H9 (cell line): ENCODE measurements at regions not wholly inside any gene's neighbourhood (a gene's known extent, or its start where the extent isn't known, plus 50 kb on each side); places are given as distances from the start of the nearest gene placed in this dataset.
"Not testable (repeated sequence)": the region's sequence is repeated elsewhere in the genome, so short reads cannot be mapped to it uniquely, and the experiment has no call there.

Source experiments
- DNase-seq: peaks from one replicate; pipeline ENCODE4 v3.0.0-alpha.2; 2017
- H2AFZ ChIP-seq: one replicate; pipeline ENCODE4 v1.6.1; 2013; ENCODE audit warnings: mild to moderate bottlenecking, low read length, control low read depth, moderate library complexity
- H2AK5ac ChIP-seq: 2 replicates; pipeline ENCODE4 v1.6.1; 2013; ENCODE audit warnings: low read length, control low read depth, mixed read lengths; ENCODE audit not compliant: insufficient read length
- H2BK120ac ChIP-seq: one replicate; pipeline ENCODE4 v1.6.1; 2013; ENCODE audit warnings: low read depth, mild to moderate bottlenecking, low read length, control low read depth, inconsistent platforms; ENCODE audit not compliant: poor library complexity, severe bottlenecking
- H2BK12ac ChIP-seq: 2 replicates; pipeline ENCODE4 v1.6.1; 2013; ENCODE audit warnings: low read length, control low read depth, mixed read lengths, low read depth; ENCODE audit not compliant: insufficient read length
- H2BK15ac ChIP-seq: 2 replicates; pipeline ENCODE4 v1.6.1; 2013; ENCODE audit warnings: low read depth, low read length, control low read depth
- H2BK20ac ChIP-seq: one replicate; pipeline ENCODE4 v1.6.1; 2013; ENCODE audit warnings: low read depth, mild to moderate bottlenecking, low read length, control low read depth, inconsistent platforms; ENCODE audit not compliant: poor library complexity, severe bottlenecking
- H2BK5ac ChIP-seq: 2 replicates; pipeline ENCODE4 v1.6.1; 2013; ENCODE audit warnings: low read length, control low read depth, mixed read lengths; ENCODE audit not compliant: insufficient read length
- H3K14ac ChIP-seq: 2 replicates; pipeline ENCODE4 v1.6.1; 2013; ENCODE audit warnings: low read length, control low read depth; ENCODE audit not compliant: insufficient read depth
- H3K18ac ChIP-seq: 2 replicates; pipeline ENCODE4 v1.6.1; 2013; ENCODE audit warnings: low read depth, mild to moderate bottlenecking, mixed read lengths, low read length, control low read depth; ENCODE audit not compliant: insufficient read length
- H3K23ac ChIP-seq: 2 replicates; pipeline ENCODE4 v1.6.1; 2013; ENCODE audit warnings: low read length, control low read depth, mixed read lengths, low read depth; ENCODE audit not compliant: insufficient read length
- H3K23me2 ChIP-seq: 2 replicates; pipeline ENCODE4 v1.6.1; 2013; ENCODE audit warnings: low read depth, mild to moderate bottlenecking, mixed read lengths, low read length, control low read depth; ENCODE audit not compliant: insufficient read length, poor library complexity, severe bottlenecking
- H3K27ac ChIP-seq: 2 replicates; pipeline ENCODE4 v1.5.1; 2013; ENCODE audit warnings: low read length, control low read depth, mixed read lengths, low read depth; ENCODE audit not compliant: insufficient read length
- H3K27me3 ChIP-seq: 2 replicates; pipeline ENCODE4 v1.6.1; 2013; ENCODE audit warnings: low read length, control low read depth, inconsistent platforms; ENCODE audit not compliant: insufficient read depth
- H3K4ac ChIP-seq: 2 replicates; pipeline ENCODE4 v1.6.1; 2013; ENCODE audit warnings: low read depth, mild to moderate bottlenecking, control low read depth, inconsistent platforms, low read length, moderate library complexity
- H3K4me1 ChIP-seq: 2 replicates; pipeline ENCODE4 v1.6.1; 2013; ENCODE audit warnings: low read length, control low read depth, inconsistent platforms; ENCODE audit not compliant: insufficient read depth
- H3K4me2 ChIP-seq: 2 replicates; pipeline ENCODE4 v1.6.1; 2013; ENCODE audit warnings: low read length, control low read depth, mixed read lengths; ENCODE audit not compliant: insufficient read length, insufficient read depth
- H3K56ac ChIP-seq: 2 replicates; pipeline ENCODE4 v1.6.1; 2013; ENCODE audit warnings: low read depth, mild to moderate bottlenecking, mixed read lengths, low read length, control low read depth; ENCODE audit not compliant: insufficient read length
- H3K79me1 ChIP-seq: 2 replicates; pipeline ENCODE4 v1.6.1; 2013; ENCODE audit warnings: low read depth, mild to moderate bottlenecking, moderate library complexity, low read length, control low read depth, inconsistent platforms; ENCODE audit not compliant: insufficient read depth, poor library complexity, severe bottlenecking
- H3K79me2 ChIP-seq: 2 replicates; pipeline ENCODE4 v1.6.1; 2013; ENCODE audit warnings: low read length, control low read depth, inconsistent platforms; ENCODE audit not compliant: insufficient read depth
- H3K9ac ChIP-seq: 2 replicates; pipeline ENCODE4 v1.6.1; 2013; ENCODE audit warnings: low read length, control low read depth, mixed read lengths; ENCODE audit not compliant: insufficient read length; ENCODE audit errors: extremely low read depth
- H3K9me3 ChIP-seq: one replicate; pipeline ENCODE4 v1.6.1; 2013; ENCODE audit warnings: low read depth, low read length, inconsistent platforms; ENCODE audit not compliant: control insufficient read depth
- H3T11ph ChIP-seq: one replicate; pipeline ENCODE4 v1.6.1; 2013; ENCODE audit warnings: mild to moderate bottlenecking, low read length, control low read depth, inconsistent platforms
- H4K20me1 ChIP-seq: one replicate; pipeline ENCODE4 v1.6.1; 2013; ENCODE audit not compliant: control insufficient read depth, insufficient read length, insufficient read depth
- H4K5ac ChIP-seq: 2 replicates; pipeline ENCODE4 v1.6.1; 2013; ENCODE audit warnings: low read depth, mild to moderate bottlenecking, mixed read lengths, low read length, control low read depth; ENCODE audit not compliant: insufficient read length
- H4K8ac ChIP-seq: replicated peaks from 2 replicates; pipeline ENCODE4 v1.6.1; 2013; ENCODE audit warnings: low read length, control low read depth, mixed read lengths, low read depth; ENCODE audit not compliant: insufficient read length
- H4K91ac ChIP-seq: 2 replicates; pipeline ENCODE4 v1.6.1; 2013; ENCODE audit warnings: low read depth, mild to moderate bottlenecking, moderate library complexity, mixed read lengths, low read length, control low read depth; ENCODE audit not compliant: insufficient read length
- H3K27ac Mint-ChIP-seq, 3 experiments: 2 replicates in 2 of 3; 3 replicates in 1 of 3; pipeline ENCODE4 v1.8.0; 2020 to 2021; ENCODE audit warnings: mixed read lengths in 3 of 3, mild to moderate bottlenecking in 1 of 3, moderate library complexity in 1 of 3
- H3K27me3 Mint-ChIP-seq: 2 replicates; pipeline ENCODE4 v1.8.0; 2021; ENCODE audit warnings: low read depth, mild to moderate bottlenecking, moderate library complexity, mixed read lengths
- H3K36me3 Mint-ChIP-seq, 3 experiments: 2 replicates in 2 of 3; 3 replicates in 1 of 3; pipeline ENCODE4 v1.8.0; 2020 to 2021; ENCODE audit warnings: low read depth in 3 of 3, mixed read lengths in 3 of 3; ENCODE audit not compliant: insufficient read depth in 1 of 3
- H3K4me1 Mint-ChIP-seq, 2 experiments: 2 replicates each; pipeline ENCODE4 v1.8.0; 2020; ENCODE audit warnings: mixed read lengths in 2 of 2
- H3K4me3 Mint-ChIP-seq, 2 experiments: 2 replicates in 1 of 2; 3 replicates in 1 of 2; pipeline ENCODE4 v1.8.0; 2020 to 2021; ENCODE audit warnings: mild to moderate bottlenecking in 2 of 2, mixed read lengths in 2 of 2, moderate library complexity in 1 of 2
- H3K9me3 Mint-ChIP-seq, 2 experiments: 2 replicates in 1 of 2; 3 replicates in 1 of 2; pipeline ENCODE4 v1.8.0; 2020; ENCODE audit warnings: mild to moderate bottlenecking in 2 of 2, mixed read lengths in 2 of 2, moderate library complexity in 1 of 2
- WGBS: extraction: QIAGEN DNeasy Blood & Tissue Kit; methylation state at CpG from one replicate; pipeline ENCODE4 v1.1.7; 2013; ENCODE audit warnings: missing lambda C conversion rate, low lambda C conversion rate, mixed read lengths; ENCODE audit not compliant: insufficient read length; ENCODE audit errors: extremely low coverage; 5-methylcytosine and 5-hydroxymethylcytosine counted together

- not testable (repeated sequence) for H2BK120ac ChIP-seq, H3K27ac Mint-ChIP-seq, H4K20me1 ChIP-seq, H3T11ph ChIP-seq, H2BK5ac ChIP-seq, H4K8ac ChIP-seq, H2AK5ac ChIP-seq, H3K23ac ChIP-seq, DNase-seq, H3K4ac ChIP-seq, H3K4me1 Mint-ChIP-seq, H3K56ac ChIP-seq, H3K9ac ChIP-seq, H3K4me3 Mint-ChIP-seq, H3K23me2 ChIP-seq, H3K4me1 ChIP-seq, H2AFZ ChIP-seq, H2BK15ac ChIP-seq, H3K14ac ChIP-seq, H4K91ac ChIP-seq, H3K18ac ChIP-seq, H4K5ac ChIP-seq, H3K27ac ChIP-seq, H2BK20ac ChIP-seq, H2BK12ac ChIP-seq, H3K4me2 ChIP-seq, H3K79me1 ChIP-seq, H3K27me3 ChIP-seq, H3K79me2 ChIP-seq
- WGBS, result no CpG with 5 or more reads among the region's 1 CpG
- H3K9me3 ChIP-seq, result peaks cover 63% of the 10 kb centered on the region
- H3K9me3 Mint-ChIP-seq, result peaks cover 83 to 87% of the 10 kb centered on the region in 2 experiments
- H3K27me3 Mint-ChIP-seq, result peaks cover 18% of the 10 kb centered on the region
- peaks cover 25 to 47% (median 43%) of the 10 kb centered on the region in 3 experiments for H3K36me3 Mint-ChIP-seq
Observed at GRCh38 chr22:11027532-11027931, 4500.5 kb upstream of the OR11H1 start.

- not testable (repeated sequence) for H2AFZ ChIP-seq, H2BK5ac ChIP-seq, H2AK5ac ChIP-seq, H2BK20ac ChIP-seq, H3K56ac ChIP-seq, H3K4me3 Mint-ChIP-seq, H3K23me2 ChIP-seq, H3K27ac Mint-ChIP-seq, H4K8ac ChIP-seq, H4K20me1 ChIP-seq, H2BK120ac ChIP-seq, H2BK12ac ChIP-seq, H3K27me3 ChIP-seq, H3K79me1 ChIP-seq, H3K4me2 ChIP-seq, H2BK15ac ChIP-seq, H3K9ac ChIP-seq, H3K27ac ChIP-seq, H3K4me1 Mint-ChIP-seq, H4K5ac ChIP-seq, H3K4ac ChIP-seq, DNase-seq, H3K79me2 ChIP-seq, H3K14ac ChIP-seq, H3K23ac ChIP-seq, H4K91ac ChIP-seq, H3K18ac ChIP-seq, H3K4me1 ChIP-seq, H3T11ph ChIP-seq
- Mint-ChIP-seq H3K9me3 (peaks cover 85 to 87% of the 10 kb centered on the region in 2 experiments), H3K27me3 (peaks cover 23% of the 10 kb centered on the region), H3K36me3 (peaks cover 25 to 53% (median 44%) of the 10 kb centered on the region in 3 experiments)
- H3K9me3 ChIP-seq, result peaks cover 67% of the 10 kb centered on the region
- no CpG with 5 or more reads among the region's 1 CpG for WGBS
Observed at GRCh38 chr22:11028180-11028579, 4499.8 kb upstream of the OR11H1 start.
